ENCODE measurements at regions not wholly inside any gene's neighbourhood (a gene's known extent, or its start where the extent isn't known, plus 50 kb on each side); places are given as distances from the start of the nearest gene placed in this dataset.

DNA sequence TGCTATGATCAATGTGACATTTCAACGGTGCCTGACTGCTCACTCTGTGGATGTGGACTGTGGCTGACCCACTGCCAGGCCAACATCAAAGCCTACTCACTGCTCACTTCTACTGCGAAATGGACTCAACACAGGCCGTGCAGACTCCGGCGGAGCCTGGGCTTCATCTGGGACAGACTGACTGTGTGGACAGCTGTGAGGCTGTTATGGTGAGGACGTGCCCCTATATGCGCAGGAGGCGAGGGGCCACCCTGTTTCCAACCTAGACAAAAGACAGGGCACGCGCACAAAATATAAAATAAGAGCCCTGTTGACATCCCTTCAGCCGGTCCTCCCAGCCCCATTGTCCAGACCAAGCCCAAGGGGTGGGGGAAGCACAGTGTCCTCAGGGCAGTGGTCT lies 514.4 kb upstream of the RAB6C start:
- DNase-seq (ENCODE audit: low spot score) (no peak), ATAC-seq (no peak)
- intact Hi-C loops (cut with DNase I) = no loop called here

DNA sequence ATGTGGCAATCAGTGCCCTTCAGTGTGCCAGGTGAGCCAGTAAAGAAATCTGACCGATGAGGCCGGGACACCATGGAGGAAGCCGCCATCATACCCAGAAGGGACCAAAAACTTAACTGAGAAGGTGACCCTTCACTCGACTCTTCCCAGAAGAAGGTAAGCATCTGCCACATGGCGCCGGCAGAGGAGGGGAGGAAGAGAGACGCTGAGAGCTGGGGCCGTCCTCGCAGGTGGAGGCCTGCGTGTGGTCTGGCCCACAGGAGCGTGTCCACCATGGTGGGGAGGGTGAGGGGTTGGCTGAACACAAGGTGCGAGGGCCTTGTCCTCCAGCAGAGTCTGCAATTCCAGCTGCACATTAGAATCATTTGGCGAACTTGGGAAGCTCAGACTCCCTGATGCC lies 513.1 kb upstream of the RAB6C start:
- intact Hi-C loops (cut with DNase I) = no loop called here
- no peak for DNase-seq (ENCODE audit: low spot score)
- ATAC-seq = no peak

DNA sequence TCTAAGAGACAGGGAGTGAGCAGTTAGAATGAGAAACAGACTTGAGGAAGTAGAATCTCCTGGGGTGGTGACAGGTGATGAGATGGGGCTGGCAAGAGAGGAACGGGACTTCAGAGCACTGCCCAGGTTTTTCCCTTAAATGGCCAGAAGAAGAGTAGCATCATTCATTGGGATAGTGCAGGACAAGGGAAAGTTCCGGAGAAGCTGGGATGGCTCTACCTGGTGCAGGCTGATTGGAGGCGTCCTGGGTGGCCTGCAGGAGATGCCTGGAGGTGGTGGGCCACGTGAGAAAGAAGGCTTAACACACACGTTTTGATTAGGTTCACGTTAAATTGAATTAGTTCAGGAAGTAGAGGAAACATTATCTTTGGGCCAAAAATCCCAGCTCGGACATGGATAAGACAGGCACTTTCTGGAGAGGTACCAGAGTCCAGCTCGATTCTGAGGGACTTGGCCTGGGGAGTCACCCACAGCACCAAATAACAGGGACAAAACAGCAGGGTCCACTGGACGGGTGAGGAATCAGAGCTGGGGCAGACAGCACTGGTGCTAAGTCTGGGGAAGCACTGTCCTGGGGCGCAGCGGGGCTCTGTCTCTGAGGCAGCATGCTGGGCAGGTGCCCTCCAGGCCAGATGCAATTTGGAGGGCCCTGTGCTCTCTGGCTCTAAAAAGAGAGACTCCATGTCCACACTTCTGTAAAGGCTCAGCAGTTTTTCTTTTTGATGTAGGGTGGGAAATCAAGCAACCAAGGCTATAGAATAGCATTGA lies 512.3 kb upstream of the RAB6C start:
- intact Hi-C loops (cut with DNase I) = no loop called here
- no peak for ATAC-seq
- no peak for DNase-seq (ENCODE audit: low spot score)

DNA sequence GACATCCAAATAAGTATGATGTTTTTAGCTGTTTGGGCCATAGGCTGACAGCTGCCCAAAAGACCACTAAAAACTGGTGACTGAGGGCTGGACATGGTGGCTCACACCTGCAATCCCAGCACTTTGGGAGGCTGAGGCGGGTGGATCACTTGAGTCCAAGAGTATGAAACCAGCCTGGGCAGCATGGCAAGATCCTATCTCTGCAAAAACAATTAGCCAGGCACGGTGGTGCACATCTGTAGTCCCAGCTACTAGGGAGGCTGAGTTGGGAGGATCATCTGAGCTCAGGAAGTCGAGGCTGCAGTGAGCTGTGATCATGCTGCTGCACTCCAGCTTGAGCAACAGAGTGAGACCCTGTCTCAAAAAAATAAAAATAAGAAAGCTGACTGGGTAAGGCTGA lies 511.5 kb upstream of the RAB6C start:
- no peak for ATAC-seq
- no peak for DNase-seq (ENCODE audit: low spot score)
- intact Hi-C loops (cut with DNase I) = no loop called here

DNA sequence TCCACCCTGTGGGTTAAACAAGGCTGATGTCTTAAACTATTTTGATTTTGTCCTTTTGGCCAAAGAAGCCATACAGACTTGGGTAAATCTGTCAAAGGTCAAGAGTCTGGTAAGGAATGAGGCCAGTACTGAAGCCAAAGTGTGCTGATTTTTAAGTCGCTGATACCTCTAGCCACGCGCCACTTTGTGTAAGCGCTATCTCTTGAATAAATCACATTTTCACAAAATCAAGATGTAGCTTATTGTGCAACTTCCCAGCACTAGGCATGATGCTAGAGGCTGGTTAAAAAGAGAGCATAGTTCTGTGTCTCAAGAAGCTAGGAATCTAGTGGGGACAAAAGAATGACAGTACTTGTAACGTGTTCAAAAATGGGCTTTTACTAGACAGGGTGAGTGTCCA lies 510.6 kb upstream of the RAB6C start:
- ATAC-seq (no peak), DNase-seq (ENCODE audit: low spot score) (no peak)
- intact Hi-C loops (cut with DNase I) = no loop called here

DNA sequence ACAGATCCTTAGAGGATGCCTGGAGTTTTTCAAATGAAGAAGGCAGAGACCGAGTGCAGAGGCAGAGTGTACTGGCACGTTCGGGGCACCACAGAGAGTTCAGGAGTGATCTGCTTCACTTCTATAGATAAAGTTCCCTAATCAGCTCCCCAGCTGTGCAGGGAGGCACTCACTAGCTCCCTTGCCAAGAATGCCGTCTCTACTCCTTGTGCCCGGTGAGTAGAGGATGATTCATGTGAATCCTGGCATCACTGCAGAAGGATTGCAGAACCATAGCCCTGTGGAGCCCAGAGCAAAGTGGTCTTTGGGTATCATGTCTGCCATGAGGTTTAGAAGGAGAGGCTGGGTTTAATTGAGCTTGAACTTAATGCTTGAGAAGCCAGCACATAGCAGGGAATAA lies 510.1 kb upstream of the RAB6C start:
- ATAC-seq (no peak), DNase-seq (ENCODE audit: low spot score) (no peak)
- intact Hi-C loops (cut with DNase I) = no loop called here

DNA sequence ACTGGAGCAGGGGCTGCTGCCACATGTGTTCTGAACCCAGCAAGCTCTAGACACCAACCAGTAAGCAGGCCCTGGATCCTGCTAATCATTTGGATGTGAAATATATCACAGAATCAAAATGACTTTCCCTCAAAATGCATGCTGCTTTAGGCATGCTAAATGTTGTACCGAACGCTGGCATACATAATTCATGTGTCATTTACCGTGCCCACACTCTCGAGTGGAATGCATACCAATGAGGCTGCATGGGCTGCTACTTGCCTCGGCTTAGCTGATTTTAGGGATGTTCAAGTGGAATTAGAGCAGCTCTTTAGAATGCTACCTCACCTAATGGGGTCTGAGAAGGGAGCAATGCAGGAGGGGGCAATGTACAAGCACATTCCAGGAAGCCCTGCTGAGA lies 509.6 kb upstream of the RAB6C start:
- intact Hi-C loops (cut with DNase I) = no loop called here
- DNase-seq (ENCODE audit: low spot score) (no peak), ATAC-seq (no peak)

DNA sequence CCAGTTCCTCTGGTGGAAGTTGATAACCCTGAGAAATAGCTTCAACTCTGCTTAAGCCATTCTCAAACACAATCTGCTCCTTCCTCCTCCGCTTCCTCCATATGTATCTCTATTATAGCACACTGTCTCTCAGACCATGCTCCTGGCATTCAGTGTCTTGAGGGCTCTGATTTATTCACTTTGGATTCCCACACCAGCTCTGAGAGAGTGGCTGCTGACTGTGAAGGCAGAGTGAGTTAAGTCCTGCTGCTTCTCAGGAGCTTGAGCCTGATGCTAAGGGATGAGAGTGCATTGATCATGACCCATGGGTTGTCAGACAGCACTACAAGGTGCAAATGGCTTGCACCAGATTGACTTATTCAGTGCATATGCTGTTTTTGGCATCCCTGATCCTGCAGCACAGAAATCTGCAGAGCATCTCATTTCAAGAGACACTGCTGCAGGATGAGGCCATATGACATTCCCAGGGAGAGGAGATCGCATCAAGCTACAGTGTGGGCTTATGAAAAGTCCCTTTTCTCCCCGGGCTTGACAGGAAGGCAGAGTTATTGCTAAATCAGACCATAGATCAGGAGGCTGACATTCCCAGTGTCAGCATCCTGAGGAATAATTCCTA lies 500.5 kb upstream of the RAB6C start:
- ATAC-seq = no peak
- no peak for DNase-seq (ENCODE audit: low spot score)
- intact Hi-C loops (cut with DNase I) = no loop called here

DNA sequence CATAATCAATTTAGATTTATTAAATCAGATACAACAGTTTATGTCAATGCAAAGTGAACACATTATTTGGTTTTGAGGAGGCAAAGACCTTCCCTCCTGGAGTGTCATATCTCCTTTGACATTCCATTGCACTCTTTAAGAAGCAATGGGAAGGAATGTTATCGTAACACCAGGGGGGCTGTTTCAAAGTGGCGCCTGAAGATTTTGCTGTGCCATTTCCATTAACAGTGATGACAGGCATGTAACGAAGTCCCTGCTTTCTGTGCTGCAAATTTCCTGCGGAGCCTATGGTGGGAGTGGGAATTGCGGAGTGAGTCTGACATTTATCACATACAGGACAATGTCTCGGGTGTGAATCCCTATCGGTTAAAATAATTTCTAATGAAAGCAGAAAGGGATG lies 499.6 kb upstream of the RAB6C start:
- intact Hi-C loops (cut with DNase I) = no loop called here
- DNase-seq (ENCODE audit: low spot score) = no peak
- no peak for ATAC-seq

DNA sequence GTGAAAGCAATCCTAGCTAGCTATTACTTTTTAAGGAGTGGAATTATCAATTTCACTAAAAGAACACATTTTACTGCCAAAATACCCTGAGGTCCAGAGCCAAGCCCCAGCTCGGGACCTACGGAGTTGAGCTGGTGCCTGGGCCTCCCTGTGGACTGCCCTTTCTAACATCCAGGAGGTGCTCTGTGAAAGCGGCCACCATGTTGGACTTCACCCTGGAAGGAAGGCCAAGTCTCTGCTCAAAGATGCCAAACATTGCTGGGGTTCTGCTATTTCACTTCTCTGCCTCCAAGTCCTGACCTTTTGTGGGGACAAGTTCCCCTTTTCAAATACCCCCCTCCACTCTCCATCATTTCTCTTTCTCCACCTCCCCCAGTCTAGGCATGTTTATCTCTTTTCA lies 498.7 kb upstream of the RAB6C start:
- no peak for ATAC-seq
- intact Hi-C loops (cut with DNase I) = no loop called here
- DNase-seq (ENCODE audit: low spot score) = no peak

DNA sequence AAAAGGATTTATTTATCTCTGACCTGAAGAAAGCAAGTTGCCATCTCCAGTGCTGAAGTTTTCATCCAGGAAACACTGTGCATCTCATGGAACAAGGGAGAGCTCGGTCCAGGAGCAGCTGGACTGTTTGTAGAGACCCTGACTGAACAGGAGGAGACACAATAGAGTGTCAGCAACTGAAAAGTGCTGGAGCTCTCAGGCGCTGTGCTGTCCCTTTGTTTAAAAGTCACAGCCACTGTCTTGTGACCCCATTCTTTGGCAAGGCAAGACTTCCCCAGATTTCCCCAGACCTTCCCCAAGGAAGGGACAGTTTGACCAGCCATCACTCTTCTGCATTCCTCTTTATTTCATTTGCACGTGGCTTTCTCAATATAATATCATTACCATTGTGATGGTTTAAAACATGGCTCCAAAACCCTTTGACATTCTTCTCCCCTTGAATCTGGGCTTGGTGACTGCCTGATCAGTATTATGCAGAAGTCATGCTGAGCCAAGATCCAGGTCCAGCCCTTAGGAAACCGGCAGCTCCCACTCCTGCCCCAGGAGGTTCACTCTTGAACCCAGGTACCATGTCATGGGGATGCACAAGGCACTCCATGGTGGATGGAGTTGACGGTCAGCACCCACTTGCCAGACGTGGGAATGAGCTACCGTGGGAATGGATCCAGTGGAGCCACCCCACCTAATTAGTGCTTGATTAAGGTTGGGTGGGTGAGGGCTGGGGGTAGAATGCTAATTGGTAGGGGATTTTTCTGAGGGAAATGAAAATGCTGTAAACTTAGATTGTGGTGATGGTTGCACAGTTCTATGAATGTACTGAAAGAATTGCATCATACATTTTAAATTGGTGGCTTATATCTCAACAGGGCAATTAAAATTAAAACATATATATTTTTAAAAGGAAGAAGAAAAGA lies 497.9 kb upstream of the RAB6C start:
- intact Hi-C loops (cut with DNase I) = no loop called here
- ATAC-seq = no peak
- no peak for DNase-seq (ENCODE audit: low spot score)

DNA sequence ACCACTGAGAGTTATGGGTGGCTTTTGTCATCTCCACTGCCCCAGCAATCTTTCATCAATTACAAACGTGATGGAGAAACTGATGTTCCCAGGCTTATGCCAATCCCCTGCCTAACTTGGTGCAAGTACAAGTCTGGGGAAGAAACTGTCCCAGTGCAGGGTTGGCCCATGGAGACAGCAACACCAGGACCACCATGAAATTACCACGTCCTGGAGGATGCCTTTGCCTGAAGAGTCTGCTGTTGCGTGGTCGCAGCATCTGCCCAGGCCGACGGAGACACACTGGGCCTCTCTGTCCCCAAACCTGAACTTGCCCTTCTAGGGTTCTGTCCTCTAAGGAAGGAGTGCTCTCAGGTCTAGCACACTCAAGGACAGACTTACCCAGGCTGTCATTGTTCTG lies 496.8 kb upstream of the RAB6C start:
- ATAC-seq (no peak), DNase-seq (ENCODE audit: low spot score) (no peak)
- intact Hi-C loops (cut with DNase I) = no loop called here

DNA sequence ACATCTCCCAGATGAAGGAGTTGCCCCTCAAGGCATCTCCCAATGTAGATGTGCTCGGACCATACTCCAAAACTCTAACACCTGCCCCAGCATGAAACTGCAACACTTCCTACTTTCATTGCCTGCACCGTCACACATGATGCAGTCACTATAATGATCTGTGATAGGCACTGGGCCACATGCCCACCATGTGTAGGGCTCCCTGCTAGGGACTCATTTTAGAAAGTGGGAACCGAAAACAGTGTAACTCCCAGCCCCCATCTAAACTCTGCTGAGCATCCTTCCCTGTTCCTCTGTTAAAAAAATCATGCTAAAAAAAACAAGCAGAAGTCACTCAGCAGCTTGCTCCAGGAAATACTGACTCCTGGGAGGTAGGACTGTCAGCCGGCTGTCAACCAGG lies 496.1 kb upstream of the RAB6C start:
- intact Hi-C loops (cut with DNase I) = no loop called here
- DNase-seq (ENCODE audit: low spot score) (no peak), ATAC-seq (peak; percentile 83)

DNA sequence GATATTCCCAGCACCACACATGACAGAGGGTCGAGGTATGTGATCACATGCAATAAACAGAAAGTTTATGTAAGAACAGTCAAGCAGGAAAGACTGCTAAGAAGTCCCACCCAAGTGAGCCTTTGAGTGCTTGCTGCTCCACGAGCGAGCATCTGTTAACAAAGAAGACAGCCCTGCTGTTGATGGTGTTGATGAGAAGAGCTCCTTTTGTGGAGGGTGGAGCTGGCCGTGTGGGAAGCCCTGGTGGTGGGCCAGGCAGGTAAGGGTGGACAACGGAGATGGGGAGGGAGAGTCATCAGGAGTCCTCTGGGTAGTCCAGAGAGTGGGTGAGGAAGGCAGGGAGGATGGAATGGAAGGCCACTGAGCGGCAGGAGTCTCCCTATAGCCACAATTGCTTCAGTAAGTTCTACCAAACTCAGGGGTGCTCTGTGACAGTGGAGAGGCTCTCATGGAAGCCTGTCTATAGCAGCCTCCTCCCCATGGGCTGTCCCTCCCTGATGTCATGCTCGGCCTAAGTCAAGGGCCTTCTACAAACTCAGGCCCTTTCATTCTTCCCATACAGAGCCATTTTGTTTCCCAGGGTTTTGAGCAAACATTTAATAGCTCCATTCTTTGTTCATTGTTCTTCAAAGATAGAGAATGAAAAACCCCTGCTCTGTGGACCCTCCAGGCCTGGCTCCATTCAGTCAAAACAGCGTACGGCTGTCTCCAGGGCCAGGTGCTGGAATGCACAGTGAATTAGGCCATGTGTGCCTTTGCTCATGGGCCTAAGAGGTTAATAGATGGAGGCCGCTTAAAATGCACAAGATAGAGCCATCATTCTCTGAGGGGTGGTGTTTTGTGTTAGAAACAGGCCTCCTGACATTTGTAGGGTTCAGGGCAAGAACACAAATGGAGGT lies 494.2 kb upstream of the RAB6C start:
- intact Hi-C loops (cut with DNase I) = no loop called here
- no peak for DNase-seq (ENCODE audit: low spot score)
- ATAC-seq = no peak

DNA sequence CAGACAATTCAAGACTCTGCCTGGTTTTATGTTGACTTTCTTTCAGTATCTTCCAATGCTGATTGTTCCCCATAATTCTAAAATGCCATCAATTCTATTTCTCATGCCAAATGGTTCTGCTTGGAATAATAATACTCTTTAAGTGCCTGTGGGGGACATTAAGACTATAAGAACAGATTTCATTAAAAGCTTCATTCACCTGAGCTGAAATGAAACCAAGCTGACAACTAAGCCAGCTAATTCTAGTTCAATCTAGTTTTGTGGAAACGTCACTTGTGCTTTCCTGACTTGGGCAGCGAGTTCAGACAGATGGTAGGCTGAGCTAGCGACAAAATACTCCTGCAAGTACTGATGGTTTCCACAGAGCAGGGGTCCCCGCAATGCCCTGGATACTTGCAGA lies 491.1 kb upstream of the RAB6C start:
- no peak for ATAC-seq
- intact Hi-C loops (cut with DNase I) = no loop called here
- DNase-seq (ENCODE audit: low spot score) = no peak

DNA sequence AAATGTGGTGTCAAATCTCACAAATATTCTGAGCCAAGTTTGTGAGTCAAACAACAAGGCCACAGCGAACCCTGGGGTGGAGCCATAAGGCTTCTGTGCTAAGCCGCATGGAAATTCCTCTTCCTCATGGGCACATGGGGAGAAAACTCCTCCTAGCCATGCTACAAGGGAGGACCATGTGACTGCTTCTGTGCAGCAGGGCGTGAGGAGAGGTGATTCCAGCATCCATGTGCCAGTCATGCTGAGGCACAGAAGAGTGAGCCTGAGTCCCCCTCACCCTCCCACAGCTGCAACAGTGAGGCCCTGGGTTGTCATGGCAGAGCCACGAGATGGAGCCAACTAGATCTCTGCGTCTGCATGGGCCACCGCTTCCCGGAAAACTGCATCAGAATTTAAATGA lies 488.8 kb upstream of the RAB6C start:
- ATAC-seq = no peak
- no peak for DNase-seq (ENCODE audit: low spot score)
- intact Hi-C loops (cut with DNase I) = no loop called here

DNA sequence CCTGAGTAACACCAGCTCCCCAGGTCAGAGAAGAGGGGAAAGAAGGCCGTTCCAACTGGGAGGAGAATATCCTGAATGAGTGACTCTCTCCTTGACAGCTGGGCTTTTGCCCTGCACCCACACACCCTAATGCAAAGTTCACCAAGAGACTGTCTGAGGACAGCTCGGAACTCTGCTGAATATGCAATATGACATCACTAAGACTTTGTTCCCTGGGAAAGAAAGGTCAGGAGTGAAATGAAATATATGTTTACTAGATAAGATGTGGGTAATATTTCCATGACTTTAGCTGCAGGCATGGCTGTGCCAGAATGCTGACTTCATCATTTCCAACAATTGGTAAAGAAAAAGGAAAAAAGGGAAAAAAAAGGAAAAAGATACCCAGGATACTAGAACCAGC lies 488.2 kb upstream of the RAB6C start:
- no peak for ATAC-seq
- intact Hi-C loops (cut with DNase I) = no loop called here

DNA sequence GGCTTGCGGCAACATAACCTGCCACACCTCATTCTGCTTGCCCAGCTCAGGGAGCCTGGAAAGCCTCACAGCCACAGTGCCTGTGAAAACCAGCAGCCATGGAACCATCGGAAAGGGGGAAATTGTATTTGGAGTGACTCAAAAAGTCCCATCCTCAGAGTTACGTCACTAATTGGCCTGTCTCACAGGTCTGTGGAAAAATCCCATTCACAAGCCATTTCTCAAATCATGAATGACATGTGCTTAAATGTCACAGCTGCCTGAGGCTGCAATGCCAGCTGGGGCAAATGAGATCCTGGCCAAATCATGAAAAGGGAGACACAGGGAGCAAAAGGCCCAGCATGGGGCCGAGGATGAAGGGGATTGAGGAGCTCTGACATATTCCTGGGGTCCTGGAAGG lies 486.9 kb upstream of the RAB6C start:
- no peak for DNase-seq (ENCODE audit: low spot score)
- no peak for ATAC-seq
- intact Hi-C loops (cut with DNase I) = no loop called here

More for the DNA sequence above, 488.2 kb upstream of the RAB6C start:
- no peak for DNase-seq (ENCODE audit: low spot score)

DNA sequence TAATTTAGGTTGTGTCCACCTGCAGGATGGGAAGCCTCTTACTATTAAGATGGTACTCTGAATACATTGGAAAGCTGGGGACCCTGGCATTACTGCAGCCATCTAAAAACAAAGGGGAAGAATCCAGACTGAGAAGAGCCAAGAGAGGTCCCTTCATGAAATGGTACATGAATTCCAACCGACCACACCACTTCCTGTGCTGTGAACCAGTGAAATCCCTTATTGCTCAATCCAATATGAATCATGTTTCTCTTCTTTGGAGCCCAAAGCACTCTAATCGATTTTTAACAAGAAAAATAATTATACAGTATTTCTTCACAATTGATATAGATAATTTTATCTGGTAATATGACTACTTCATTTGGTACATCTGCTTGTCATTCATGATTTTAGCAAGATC lies 479.7 kb upstream of the RAB6C start:
- DNase-seq (ENCODE audit: low spot score) = no peak
- intact Hi-C loops (cut with DNase I) = no loop called here
- ATAC-seq = no peak

Measured in sciatic nerve (tissue), 2 donors.